ENCODE measurements at regions not wholly inside any gene's neighbourhood (a gene's known extent, or its start where the extent isn't known, plus 50 kb on each side); places are given as distances from the start of the nearest gene placed in this dataset.

- Histone ChIP-seq H3K36me3 (no peaks in the 10 kb centered on the region), H3K9me3 (no peaks in the 10 kb centered on the region), H3K27ac (no peak overlapping the region), H3K4me1 (peaks cover 0 to 7% of the 10 kb centered on the region in 2 donors), H3K4me3 (no peak overlapping the region), H3K27me3 (no peaks in the 10 kb centered on the region)
- TF ChIP-seq CTCF (IDR thresholded peaks at IDR 0.05), result no peak
- TF ChIP-seq POLR2A (IDR thresholded peaks at IDR 0.05), result no peak
- DNase-seq, result no peak
- intact Hi-C loops (cut with DNase I; ENCODE audit: low total_unique reads), result no loop called here
Measured at GRCh38 chr3:107982165-107982564, 108.7 kb downstream of the CD47 start.

- Histone ChIP-seq H3K27me3 (no peaks in the 10 kb centered on the region), H3K27ac (no peak overlapping the region), H3K36me3 (no peaks in the 10 kb centered on the region), H3K4me3 (no peak overlapping the region), H3K9me3 (no peaks in the 10 kb centered on the region), H3K4me1 (peaks cover 0 to 7% of the 10 kb centered on the region in 2 donors)
- TF ChIP-seq CTCF (IDR thresholded peaks at IDR 0.05) (no peak), POLR2A (IDR thresholded peaks at IDR 0.05) (no peak)
- no peak for DNase-seq
- intact Hi-C loops (cut with DNase I; ENCODE audit: low total_unique reads), result no loop called here
Measured at GRCh38 chr3:107981471-107982111, 109.2 kb downstream of the CD47 start.

- Histone ChIP-seq H3K27ac (no peak overlapping the region), H3K36me3 (no peaks in the 10 kb centered on the region), H3K27me3 (no peaks in the 10 kb centered on the region), H3K9me3 (no peaks in the 10 kb centered on the region), H3K4me1 (no peaks in the 10 kb centered on the region), H3K4me3 (no peak overlapping the region)
- TF ChIP-seq CTCF (IDR thresholded peaks at IDR 0.05) (no peak), POLR2A (IDR thresholded peaks at IDR 0.05) (no peak)
- DNase-seq, result no peak
- intact Hi-C loops (cut with DNase I; ENCODE audit: low total_unique reads), result no loop called here
Measured at GRCh38 chr3:107979538-107979937, 111.3 kb downstream of the CD47 start.

GRCh38 chr3:107978131-107979055 lies 112.4 kb downstream of the CD47 start:
- no peak for TF ChIP-seq CTCF (IDR thresholded peaks at IDR 0.05)
- no peak for TF ChIP-seq POLR2A (IDR thresholded peaks at IDR 0.05)
- no peaks in the 10 kb centered on the region for H3K4me1 ChIP-seq
- no peaks in the 10 kb centered on the region for H3K36me3 ChIP-seq
- intact Hi-C loops (cut with DNase I; ENCODE audit: low total_unique reads), result no loop called here
- no peak for DNase-seq
- no peaks in the 10 kb centered on the region for H3K27me3 ChIP-seq
- H3K27ac ChIP-seq, result no peak overlapping the region
- H3K4me3 ChIP-seq, result no peak overlapping the region
- H3K9me3 ChIP-seq, result no peaks in the 10 kb centered on the region

Data from uterus (tissue), 3 donors.